NCI-H2029 treated with DMSO at 0.1 percent for 48 hours (cell line): ENCODE measurements at regions not wholly inside any gene's neighbourhood (a gene's known extent, or its start where the extent isn't known, plus 50 kb on each side); places are given as distances from the start of the nearest gene placed in this dataset.

Source experiments
- DNase-seq: peaks from one replicate; lab custom pipeline; 2025; lab: John Stamatoyannopoulos, UW

GRCh38 chr16:55042556-55043432 lies 112.1 kb downstream of the IRX5 start:
- DNase-seq = no peak

GRCh38 chr16:55043499-55043898 lies 112.8 kb downstream of the IRX5 start:
- DNase-seq = no peak

- no peak for DNase-seq
These were observed 113.7 kb downstream of the IRX5 start for GRCh38 chr16:55044201-55044975.

GRCh38 chr16:55045329-55045728 lies 114.7 kb downstream of the IRX5 start:
- DNase-seq = no peak

- no peak for DNase-seq
These were observed 115.2 kb downstream of the IRX5 start for GRCh38 chr16:55045756-55046460.

GRCh38 chr16:55046513-55046912 lies 115.8 kb downstream of the IRX5 start:
- DNase-seq = no peak

GRCh38 chr16:55046916-55047315 lies 116.3 kb downstream of the IRX5 start:
- DNase-seq = no peak

GRCh38 chr16:55047331-55047730 lies 116.7 kb downstream of the IRX5 start:
- DNase-seq = no peak

- DNase-seq = no peak
These were observed 117.3 kb downstream of the IRX5 start for GRCh38 chr16:55047903-55048497.

- DNase-seq = no peak
These were observed 118.1 kb downstream of the IRX5 start for GRCh38 chr16:55048745-55049144.

GRCh38 chr16:55051571-55052347 lies 121.1 kb downstream of the IRX5 start:
- DNase-seq = no peak

- DNase-seq = no peak
These were observed 121.7 kb downstream of the IRX5 start for GRCh38 chr16:55052348-55052734.

GRCh38 chr16:55052741-55053415 lies 122.2 kb downstream of the IRX5 start:
- DNase-seq = no peak

GRCh38 chr16:55055262-55055661 lies 124.6 kb downstream of the IRX5 start:
- DNase-seq = no peak

- DNase-seq = no peak
These were observed 126.1 kb downstream of the IRX5 start for GRCh38 chr16:55056585-55057401.

- DNase-seq = no peak
These were observed 127.2 kb downstream of the IRX5 start for GRCh38 chr16:55057866-55058265.

- no peak for DNase-seq
These were observed 127.9 kb downstream of the IRX5 start for GRCh38 chr16:55058576-55058975.

GRCh38 chr16:55059146-55059545 lies 128.5 kb downstream of the IRX5 start:
- DNase-seq = no peak

- no peak for DNase-seq
These were observed 130.5 kb downstream of the IRX5 start for GRCh38 chr16:55061126-55061525.

GRCh38 chr16:55062442-55062841 lies 131.8 kb downstream of the IRX5 start:
- DNase-seq = no peak
